ENCODE measurements at regions not wholly inside any gene's neighbourhood (a gene's known extent, or its start where the extent isn't known, plus 50 kb on each side); places are given as distances from the start of the nearest gene placed in this dataset.

GRCh38 chr13:67469623-67470022 is 239.5 kb upstream of the PCDH9 start:
- no peaks in the 10 kb centered on the region for H3K4me1 ChIP-seq (ENCODE audit: control insufficient read depth, extremely low read depth, insufficient read depth, low read length)
- no peaks in the 10 kb centered on the region for H3K79me2 ChIP-seq (ENCODE audit: control insufficient read depth, insufficient read depth, low read length)
- no peak overlapping the region for H3K9ac ChIP-seq (ENCODE audit: insufficient read depth, low read length)
- TF ChIP-seq CTCF (conservative IDR thresholded peaks at IDR 0.05 in 1 of 2, IDR thresholded peaks at IDR 0.05 in 1 of 2; ENCODE audit: low read depth in 1 of 2, low read length in 2 of 2) (no peak), EZH2 (IDR thresholded peaks at IDR 0.05; ENCODE audit: low read length, missing control alignments) (no peak)
- no peaks in the 10 kb centered on the region for H4K20me1 ChIP-seq (ENCODE audit: control insufficient read depth, extremely low read depth, insufficient read depth, low read length)
- H2AFZ ChIP-seq (ENCODE audit: low read length), result no peak overlapping the region
- no peak for DNase-seq (ENCODE audit: low read depth in 2 of 2)
- no peak overlapping the region for H3K27ac ChIP-seq (ENCODE audit: insufficient read depth, low read length)
- no peak overlapping the region for H3K4me2 ChIP-seq (ENCODE audit: extremely low read depth, insufficient read depth, low read length)
- H3K4me3 ChIP-seq (replicated peaks in 1 of 4; ENCODE audit: control extremely low read depth in 1 of 4, insufficient read depth in 1 of 4, low read depth in 3 of 4, low read length in 4 of 4), result no peak overlapping the region
- no peaks in the 10 kb centered on the region for H3K36me3 ChIP-seq (ENCODE audit: control insufficient read depth, insufficient read depth, low read length)
- no peaks in the 10 kb centered on the region for H3K9me3 ChIP-seq (ENCODE audit: control insufficient read depth, insufficient read depth, low read depth, low read length)
- no peaks in the 10 kb centered on the region for H3K27me3 ChIP-seq (ENCODE audit: control insufficient read depth, insufficient read depth, low read length)

GRCh38 chr13:67466569-67466968 is 236.4 kb upstream of the PCDH9 start:
- no peak for DNase-seq (ENCODE audit: low read depth in 2 of 2)
- Histone ChIP-seq H3K4me1 (ENCODE audit: control insufficient read depth, extremely low read depth, insufficient read depth, low read length) (no peaks in the 10 kb centered on the region), H3K79me2 (ENCODE audit: control insufficient read depth, insufficient read depth, low read length) (no peaks in the 10 kb centered on the region), H3K9ac (ENCODE audit: insufficient read depth, low read length) (no peak overlapping the region), H3K27ac (ENCODE audit: insufficient read depth, low read length) (no peak overlapping the region), H3K36me3 (ENCODE audit: control insufficient read depth, insufficient read depth, low read length) (no peaks in the 10 kb centered on the region), H4K20me1 (ENCODE audit: control insufficient read depth, extremely low read depth, insufficient read depth, low read length) (no peaks in the 10 kb centered on the region), H3K4me3 (replicated peaks in 1 of 4; ENCODE audit: control extremely low read depth in 1 of 4, insufficient read depth in 1 of 4, low read depth in 3 of 4, low read length in 4 of 4) (no peak overlapping the region), H2AFZ (ENCODE audit: low read length) (no peak overlapping the region), H3K4me2 (ENCODE audit: extremely low read depth, insufficient read depth, low read length) (no peak overlapping the region), H3K27me3 (ENCODE audit: control insufficient read depth, insufficient read depth, low read length) (no peaks in the 10 kb centered on the region), H3K9me3 (ENCODE audit: control insufficient read depth, insufficient read depth, low read depth, low read length) (no peaks in the 10 kb centered on the region)
- no peak for TF ChIP-seq CTCF (conservative IDR thresholded peaks at IDR 0.05 in 1 of 2, IDR thresholded peaks at IDR 0.05 in 1 of 2; ENCODE audit: low read depth in 1 of 2, low read length in 2 of 2)

GRCh38 chr13:67464154-67464553 is 234.0 kb upstream of the PCDH9 start:
- Histone ChIP-seq H2AFZ (ENCODE audit: low read length) (no peak overlapping the region), H3K9me3 (ENCODE audit: control insufficient read depth, insufficient read depth, low read depth, low read length) (no peaks in the 10 kb centered on the region), H3K79me2 (ENCODE audit: control insufficient read depth, insufficient read depth, low read length) (no peaks in the 10 kb centered on the region), H3K9ac (ENCODE audit: insufficient read depth, low read length) (no peak overlapping the region), H3K27ac (ENCODE audit: insufficient read depth, low read length) (no peak overlapping the region), H4K20me1 (ENCODE audit: control insufficient read depth, extremely low read depth, insufficient read depth, low read length) (no peaks in the 10 kb centered on the region), H3K4me3 (replicated peaks in 1 of 4; ENCODE audit: control extremely low read depth in 1 of 4, insufficient read depth in 1 of 4, low read depth in 3 of 4, low read length in 4 of 4) (no peak overlapping the region), H3K27me3 (ENCODE audit: control insufficient read depth, insufficient read depth, low read length) (no peaks in the 10 kb centered on the region), H3K4me1 (ENCODE audit: control insufficient read depth, extremely low read depth, insufficient read depth, low read length) (no peaks in the 10 kb centered on the region), H3K4me2 (ENCODE audit: extremely low read depth, insufficient read depth, low read length) (no peak overlapping the region), H3K36me3 (ENCODE audit: control insufficient read depth, insufficient read depth, low read length) (no peaks in the 10 kb centered on the region)
- no peak for DNase-seq (ENCODE audit: low read depth in 2 of 2)
- TF ChIP-seq CTCF (conservative IDR thresholded peaks at IDR 0.05 in 1 of 2, IDR thresholded peaks at IDR 0.05 in 1 of 2; ENCODE audit: low read depth in 1 of 2, low read length in 2 of 2), result no peak

Data from fibroblast of lung (primary cell).